Brain microvascular endothelial cell (primary cell): ENCODE measurements at regions not wholly inside any gene's neighbourhood (a gene's known extent, or its start where the extent isn't known, plus 50 kb on each side); places are given as distances from the start of the nearest gene placed in this dataset.
A peak's percentile ranks its signal among the peaks of the same experiment; 100 is the strongest.

ENCODE experiments used
- DNase-seq: peaks from one replicate; pipeline ENCODE4 v3.0.0-alpha.2; 2020
- H3K27ac ChIP-seq: fragments of 250-450 bp; sonication (Bioruptor Pico); 2 replicates; pipeline ENCODE4 v1.5.1; 2020; ENCODE audit warnings: mild to moderate bottlenecking, moderate library complexity
- H3K27me3 ChIP-seq: fragments of 250-450 bp; sonication (Bioruptor Pico); replicated peaks from 2 replicates; pipeline ENCODE4 v1.5.1; 2020; ENCODE audit warnings: mild to moderate bottlenecking
- H3K36me3 ChIP-seq: fragments of 250-450 bp; sonication (Bioruptor Pico); replicated peaks from 2 replicates; pipeline ENCODE4 v1.5.1; 2020; ENCODE audit warnings: mild to moderate bottlenecking
- H3K4me3 ChIP-seq: 2 replicates; pipeline ENCODE4 v1.5.1; 2011; ENCODE audit warnings: low read depth, mild to moderate bottlenecking, control low read depth, low read length, moderate library complexity
- CTCF ChIP-seq: IDR thresholded peaks from 2 replicates; pipeline ENCODE4 v1.5.1; 2011; ENCODE audit warnings: low read depth, mild to moderate bottlenecking, moderate library complexity, low read length, control low read depth, inconsistent platforms; ENCODE audit errors: missing control alignments
- in situ Hi-C: cut with HindIII; loops from 2 replicates; pipeline ENCODE4 v1.10.0; 2017; ENCODE audit warnings: low sequenced_read_pairs, low pct_ligation_motif_present

- Histone ChIP-seq H3K4me3 (no peak overlapping the region), H3K36me3 (no peaks in the 10 kb centered on the region), H3K27me3 (no peaks in the 10 kb centered on the region), H3K27ac (no peak overlapping the region)
- no peak for DNase-seq
- in situ Hi-C loops, result no loop called here
- no peak for TF ChIP-seq CTCF
Observed at GRCh38 chr13:74703855-74704387, 569.7 kb upstream of the KLF12 start.

GRCh38 chr13:74696148-74696922, 562.1 kb upstream of the KLF12 start:
- no peak for TF ChIP-seq CTCF
- in situ Hi-C loops, result no loop called here
- no peak overlapping the region for H3K27ac ChIP-seq
- no peaks in the 10 kb centered on the region for H3K27me3 ChIP-seq
- H3K4me3 ChIP-seq, result no peak overlapping the region
- H3K36me3 ChIP-seq, result no peaks in the 10 kb centered on the region
- DNase-seq, result no peak

GRCh38 chr13:74695021-74695800, 561.0 kb upstream of the KLF12 start:
- no peaks in the 10 kb centered on the region for H3K27me3 ChIP-seq
- no peak overlapping the region for H3K4me3 ChIP-seq
- no peaks in the 10 kb centered on the region for H3K36me3 ChIP-seq
- in situ Hi-C loops, result no loop called here
- TF ChIP-seq CTCF, result no peak
- no peak overlapping the region for H3K27ac ChIP-seq
- peak; percentile 14 for DNase-seq

DNA sequence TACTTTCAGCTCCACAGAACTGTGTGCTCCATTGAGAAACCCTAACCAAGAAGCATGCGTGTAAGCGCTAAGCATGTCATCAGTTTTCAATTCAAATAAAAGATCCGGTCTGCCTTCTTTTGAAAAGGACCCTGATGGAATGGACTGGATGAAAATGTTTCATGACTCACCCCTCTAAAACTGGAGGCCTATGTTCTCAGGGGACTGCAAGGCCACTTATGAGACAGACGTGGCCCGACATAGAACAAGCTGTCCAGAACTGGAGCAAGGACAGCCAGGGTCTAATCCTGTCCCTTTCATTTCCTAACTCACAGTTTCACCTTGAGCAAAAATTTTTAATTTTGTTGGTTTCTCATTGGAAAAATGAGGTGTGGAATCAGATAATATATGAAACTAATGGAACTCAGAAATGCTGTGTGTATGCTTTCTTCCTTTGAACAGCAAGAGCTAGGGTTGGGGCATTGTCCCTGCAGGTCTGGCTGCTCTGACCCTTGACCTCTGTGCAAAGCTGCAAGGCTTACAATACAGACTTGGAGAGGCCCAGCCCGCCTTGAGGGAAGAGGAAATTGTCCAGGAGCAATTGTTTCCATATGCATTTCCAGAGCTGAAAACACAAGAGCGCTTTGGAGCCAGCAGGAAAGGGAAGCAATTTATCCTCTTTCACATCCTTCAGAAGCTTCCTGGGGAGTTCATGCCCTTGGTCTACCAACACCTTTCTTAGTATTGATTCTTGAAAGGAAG, 553.4 kb upstream of the KLF12 start:
- Histone ChIP-seq H3K27me3 (no peaks in the 10 kb centered on the region), H3K36me3 (no peaks in the 10 kb centered on the region), H3K27ac (no peak overlapping the region), H3K4me3 (no peak overlapping the region)
- no peak for TF ChIP-seq CTCF
- in situ Hi-C loops, result no loop called here
- DNase-seq, result no peak

DNA sequence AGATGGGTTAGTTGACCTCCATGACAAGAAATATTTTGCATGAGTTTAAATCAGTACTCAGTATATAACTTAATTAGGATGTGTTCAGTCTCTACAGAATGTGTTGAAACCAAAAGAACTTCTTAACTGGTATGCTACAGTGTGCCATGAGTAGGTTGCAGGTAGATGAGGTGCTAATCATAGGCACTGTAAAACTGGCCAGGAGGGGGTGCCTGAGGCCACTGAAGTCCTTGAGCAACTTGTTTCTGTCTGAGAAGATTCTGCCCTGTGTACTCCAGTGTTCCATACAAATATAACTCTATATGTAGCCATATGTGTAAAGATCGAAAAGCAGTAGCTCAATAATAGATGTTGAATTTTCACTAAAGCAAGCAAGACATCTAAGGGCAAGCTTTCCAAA, 549.2 kb upstream of the KLF12 start:
- TF ChIP-seq CTCF, result peak; percentile 41
- in situ Hi-C loops, result no loop called here
- no peaks in the 10 kb centered on the region for H3K27me3 ChIP-seq
- no peaks in the 10 kb centered on the region for H3K36me3 ChIP-seq
- H3K27ac ChIP-seq, result no peak overlapping the region
- no peak for DNase-seq
- H3K4me3 ChIP-seq, result no peak overlapping the region
